ENCODE measurements at regions not wholly inside any gene's neighbourhood (a gene's known extent, or its start where the extent isn't known, plus 50 kb on each side); places are given as distances from the start of the nearest gene placed in this dataset.
A peak's percentile ranks its signal among the peaks of the same experiment; 100 is the strongest.

DNA sequence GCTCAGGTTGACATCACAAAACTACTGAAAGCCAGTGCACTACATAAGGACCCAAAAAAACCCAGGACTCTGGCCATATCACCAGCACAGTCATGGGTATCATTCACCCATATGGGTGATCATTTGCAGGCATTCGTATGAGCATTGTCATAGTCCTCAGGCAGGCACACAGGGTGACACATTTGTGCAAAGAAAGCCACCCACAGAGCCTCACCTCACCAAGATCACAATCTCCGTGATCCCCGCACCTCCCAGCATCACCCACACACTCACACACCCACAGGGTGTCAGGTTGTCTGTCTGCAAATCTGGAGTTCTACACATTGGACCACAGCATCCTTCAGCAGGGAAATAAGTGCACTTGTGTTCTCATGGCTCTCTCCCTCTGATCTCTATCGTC lies 166.0 kb upstream of the LPP start:
- peaks cover 0 to 5% (median 2%) of the 10 kb centered on the region in 3 experiments; a peak in 3 of 7 replicates for H3K36me3 Mint-ChIP-seq (ENCODE audit: insufficient read depth in 1 of 3, low read depth in 3 of 3)
- no peaks in the 10 kb centered on the region for H3K9me3 Mint-ChIP-seq

More for the DNA sequence above, 166.0 kb upstream of the LPP start:
- Histone ChIP-seq H3K27me3 (ENCODE audit: insufficient read depth, low read length) (no peaks in the 10 kb centered on the region), H2BK120ac (ENCODE audit: low read depth, low read length, poor library complexity, severe bottlenecking) (no peak overlapping the region), H4K20me1 (ENCODE audit: control insufficient read depth, insufficient read depth, insufficient read length) (no peaks in the 10 kb centered on the region), H3T11ph (ENCODE audit: low read length) (no peak overlapping the region), H3K9ac (ENCODE audit: extremely low read depth, insufficient read length, low read length) (no peak overlapping the region), H4K91ac (ENCODE audit: insufficient read length, low read depth, low read length) (no peak overlapping the region), H3K9me3 (ENCODE audit: control insufficient read depth, low read depth, low read length) (no peaks in the 10 kb centered on the region), H3K4me1 (ENCODE audit: insufficient read depth, low read length) (peaks cover 2% of the 10 kb centered on the region; the same call in 1 of the 2 replicates), H3K27ac (ENCODE audit: insufficient read length, low read depth, low read length) (no peak overlapping the region), H2AFZ (ENCODE audit: low read length) (no peak overlapping the region), H3K79me1 (ENCODE audit: insufficient read depth, low read depth, low read length, poor library complexity, severe bottlenecking) (no peaks in the 10 kb centered on the region), H3K4ac (ENCODE audit: low read depth, low read length) (no peak overlapping the region), H3K56ac (ENCODE audit: insufficient read length, low read depth, low read length) (no peak overlapping the region), H3K18ac (ENCODE audit: insufficient read length, low read depth, low read length) (no peak overlapping the region), H4K5ac (ENCODE audit: insufficient read length, low read depth, low read length) (no peak overlapping the region), H2BK5ac (ENCODE audit: insufficient read length, low read length) (no peak overlapping the region), H3K23me2 (ENCODE audit: insufficient read length, low read depth, low read length, poor library complexity, severe bottlenecking) (no peaks in the 10 kb centered on the region), H4K8ac (replicated peaks; ENCODE audit: insufficient read length, low read depth, low read length) (no peak overlapping the region), H2BK15ac (ENCODE audit: low read depth, low read length) (no peak overlapping the region), H2AK5ac (ENCODE audit: insufficient read length, low read length) (no peak overlapping the region), H3K79me2 (ENCODE audit: insufficient read depth, low read length) (no peaks in the 10 kb centered on the region), H3K4me2 (ENCODE audit: insufficient read depth, insufficient read length, low read length) (no peak overlapping the region), H3K14ac (ENCODE audit: insufficient read depth, low read length) (no peak overlapping the region), H2BK12ac (ENCODE audit: insufficient read length, low read depth, low read length) (no peak overlapping the region), H3K23ac (ENCODE audit: insufficient read length, low read depth, low read length) (no peak overlapping the region), H2BK20ac (ENCODE audit: low read depth, low read length, poor library complexity, severe bottlenecking) (no peak overlapping the region)
- no peak for DNase-seq
- Mint-ChIP-seq H3K27ac (peak overlapping the region in 1 of 3 experiments; percentile 71; a peak in 3 of 7 replicates), H3K4me1 (peaks cover 20 to 24% of the 10 kb centered on the region in 2 experiments), H3K4me3 (no peak overlapping the region), H3K27me3 (ENCODE audit: low read depth) (no peaks in the 10 kb centered on the region)
- TF ChIP-seq, protein P1, sequence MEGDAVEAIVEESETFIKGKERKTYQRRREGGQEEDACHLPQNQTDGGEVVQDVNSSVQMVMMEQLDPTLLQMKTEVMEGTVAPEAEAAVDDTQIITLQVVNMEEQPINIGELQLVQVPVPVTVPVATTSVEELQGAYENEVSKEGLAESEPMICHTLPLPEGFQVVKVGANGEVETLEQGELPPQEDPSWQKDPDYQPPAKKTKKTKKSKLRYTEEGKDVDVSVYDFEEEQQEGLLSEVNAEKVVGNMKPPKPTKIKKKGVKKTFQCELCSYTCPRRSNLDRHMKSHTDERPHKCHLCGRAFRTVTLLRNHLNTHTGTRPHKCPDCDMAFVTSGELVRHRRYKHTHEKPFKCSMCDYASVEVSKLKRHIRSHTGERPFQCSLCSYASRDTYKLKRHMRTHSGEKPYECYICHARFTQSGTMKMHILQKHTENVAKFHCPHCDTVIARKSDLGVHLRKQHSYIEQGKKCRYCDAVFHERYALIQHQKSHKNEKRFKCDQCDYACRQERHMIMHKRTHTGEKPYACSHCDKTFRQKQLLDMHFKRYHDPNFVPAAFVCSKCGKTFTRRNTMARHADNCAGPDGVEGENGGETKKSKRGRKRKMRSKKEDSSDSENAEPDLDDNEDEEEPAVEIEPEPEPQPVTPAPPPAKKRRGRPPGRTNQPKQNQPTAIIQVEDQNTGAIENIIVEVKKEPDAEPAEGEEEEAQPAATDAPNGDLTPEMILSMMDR (conservative IDR thresholded peaks at IDR 0.05): no peak
- no CpG with 5 or more reads among the region's 4 CpGs for WGBS (ENCODE audit: extremely low coverage, insufficient read length, low lambda C conversion rate)

All from H9 (cell line).